ENCODE measurements at regions not wholly inside any gene's neighbourhood (a gene's known extent, or its start where the extent isn't known, plus 50 kb on each side); places are given as distances from the start of the nearest gene placed in this dataset.

DNA sequence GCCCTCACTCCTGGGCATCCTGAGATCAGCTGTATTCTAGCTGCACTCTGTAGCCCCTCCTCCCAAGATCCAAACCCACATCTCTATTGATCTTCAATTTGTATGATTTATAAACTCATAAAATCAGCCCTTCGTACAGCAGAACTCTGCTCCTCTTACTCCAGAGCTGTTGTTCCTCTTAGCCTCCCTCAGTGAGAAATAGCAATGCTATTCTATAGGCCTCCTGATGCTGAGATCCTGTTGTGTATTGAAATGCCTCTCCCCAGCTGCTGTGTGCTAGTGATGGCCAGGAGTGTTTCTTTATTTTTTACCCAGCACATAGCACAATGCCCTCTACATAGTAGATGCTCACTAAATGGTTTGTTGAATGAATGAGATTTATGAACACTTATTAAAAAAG is 320.5 kb upstream of the ADCY2 start:
- no peaks in the 10 kb centered on the region for H3K27me3 Mint-ChIP-seq (ENCODE audit: low read depth in 2 of 2)
- no peaks in the 10 kb centered on the region for H3K4me1 Mint-ChIP-seq
- H3K27ac Mint-ChIP-seq: no peak overlapping the region
- Histone ChIP-seq H3K27me3 (ENCODE audit: control insufficient read depth, insufficient read depth, low read length) (no peaks in the 10 kb centered on the region), H3K27ac (ENCODE audit: low read length) (no peak overlapping the region), H3K36me3 (ENCODE audit: control insufficient read depth, insufficient read depth, low read length) (no peaks in the 10 kb centered on the region), H3K4me1 (ENCODE audit: control insufficient read depth, insufficient read depth, low read length) (no peaks in the 10 kb centered on the region), H3K4me3 (ENCODE audit: low read length) (no peak overlapping the region), H3K9me3 (ENCODE audit: control insufficient read depth, insufficient read depth, low read length) (no peaks in the 10 kb centered on the region)
- intact Hi-C loops (cut with micrococcal nuclease): no loop called here
- H3K4me3 Mint-ChIP-seq: no peak overlapping the region
- ATAC-seq (no peak), DNase-seq (no peak)
- WGBS (ENCODE audit: insufficient coverage): 91% methylated on average over 1 of the region's 1 CpG
- no peaks in the 10 kb centered on the region for H3K36me3 Mint-ChIP-seq
- TF ChIP-seq, protein P1, sequence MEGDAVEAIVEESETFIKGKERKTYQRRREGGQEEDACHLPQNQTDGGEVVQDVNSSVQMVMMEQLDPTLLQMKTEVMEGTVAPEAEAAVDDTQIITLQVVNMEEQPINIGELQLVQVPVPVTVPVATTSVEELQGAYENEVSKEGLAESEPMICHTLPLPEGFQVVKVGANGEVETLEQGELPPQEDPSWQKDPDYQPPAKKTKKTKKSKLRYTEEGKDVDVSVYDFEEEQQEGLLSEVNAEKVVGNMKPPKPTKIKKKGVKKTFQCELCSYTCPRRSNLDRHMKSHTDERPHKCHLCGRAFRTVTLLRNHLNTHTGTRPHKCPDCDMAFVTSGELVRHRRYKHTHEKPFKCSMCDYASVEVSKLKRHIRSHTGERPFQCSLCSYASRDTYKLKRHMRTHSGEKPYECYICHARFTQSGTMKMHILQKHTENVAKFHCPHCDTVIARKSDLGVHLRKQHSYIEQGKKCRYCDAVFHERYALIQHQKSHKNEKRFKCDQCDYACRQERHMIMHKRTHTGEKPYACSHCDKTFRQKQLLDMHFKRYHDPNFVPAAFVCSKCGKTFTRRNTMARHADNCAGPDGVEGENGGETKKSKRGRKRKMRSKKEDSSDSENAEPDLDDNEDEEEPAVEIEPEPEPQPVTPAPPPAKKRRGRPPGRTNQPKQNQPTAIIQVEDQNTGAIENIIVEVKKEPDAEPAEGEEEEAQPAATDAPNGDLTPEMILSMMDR (IDR thresholded peaks at IDR 0.05): no peak
- peaks cover 3 to 5% of the 10 kb centered on the region in 2 donors for H3K9me3 Mint-ChIP-seq

DNA sequence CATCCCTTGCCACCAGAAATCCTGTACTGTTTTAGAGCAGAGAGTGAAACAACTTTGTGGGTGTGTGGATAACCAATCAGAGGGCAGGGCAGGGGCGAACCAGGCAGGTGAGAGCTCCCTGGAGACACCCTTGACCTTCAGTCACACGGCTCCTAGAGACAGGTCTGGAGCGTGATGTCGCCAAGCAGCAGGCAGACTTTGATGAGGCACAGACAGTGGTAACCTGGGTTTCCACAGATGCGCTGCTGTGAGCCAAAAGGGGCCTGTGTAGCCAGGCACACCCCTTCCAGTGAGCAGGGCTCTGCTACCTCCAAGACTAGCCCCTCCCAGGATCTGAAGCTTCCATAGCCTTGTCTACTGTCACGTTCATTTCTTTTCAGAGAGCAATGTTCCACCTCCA is 317.8 kb upstream of the ADCY2 start:
- no peak overlapping the region for H3K27ac ChIP-seq (ENCODE audit: low read length)
- no peaks in the 10 kb centered on the region for H3K9me3 ChIP-seq (ENCODE audit: control insufficient read depth, insufficient read depth, low read length)
- no peaks in the 10 kb centered on the region for H3K27me3 ChIP-seq (ENCODE audit: control insufficient read depth, insufficient read depth, low read length)
- Mint-ChIP-seq H3K4me3 (no peak overlapping the region), H3K4me1 (no peaks in the 10 kb centered on the region), H3K36me3 (no peaks in the 10 kb centered on the region), H3K9me3 (peaks cover 0 to 2% of the 10 kb centered on the region in 2 donors), H3K27ac (no peak overlapping the region), H3K27me3 (ENCODE audit: low read depth in 2 of 2) (no peaks in the 10 kb centered on the region)
- H3K4me1 ChIP-seq (ENCODE audit: control insufficient read depth, insufficient read depth, low read length): no peaks in the 10 kb centered on the region
- no peak overlapping the region for H3K4me3 ChIP-seq (ENCODE audit: low read length)
- DNase-seq (no peak), ATAC-seq (no peak)
- TF ChIP-seq, protein P1 (IDR thresholded peaks at IDR 0.05): no peak
- H3K36me3 ChIP-seq (ENCODE audit: control insufficient read depth, insufficient read depth, low read length): no peaks in the 10 kb centered on the region
- intact Hi-C loops (cut with micrococcal nuclease): no loop called here
- 65% methylated on average over 6 of the region's 6 CpGs for WGBS (ENCODE audit: insufficient coverage)

DNA sequence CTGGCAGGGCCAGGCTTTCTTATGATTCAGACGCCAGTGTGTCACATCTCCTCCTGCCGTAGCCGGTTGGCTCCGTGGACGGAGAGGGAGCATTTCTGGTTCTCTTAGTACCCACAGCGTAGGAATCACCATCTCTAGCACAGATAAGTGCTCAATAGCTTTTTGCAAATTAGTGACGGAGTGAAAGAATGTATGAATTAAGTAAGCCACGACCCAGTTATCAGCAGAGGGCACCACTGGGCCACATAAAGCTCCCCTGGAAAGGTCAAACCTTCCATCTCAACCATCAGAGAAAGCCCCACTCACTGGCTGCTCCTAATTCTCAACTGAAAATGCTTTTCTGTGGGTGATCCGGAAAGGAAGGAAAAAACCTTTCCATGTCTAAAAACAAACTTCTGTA is 317.0 kb upstream of the ADCY2 start:
- no peak for ATAC-seq
- TF ChIP-seq, protein P1 (IDR thresholded peaks at IDR 0.05): no peak
- DNase-seq: no peak
- Mint-ChIP-seq H3K36me3 (no peaks in the 10 kb centered on the region), H3K27me3 (ENCODE audit: low read depth in 2 of 2) (no peaks in the 10 kb centered on the region), H3K4me1 (no peaks in the 10 kb centered on the region), H3K4me3 (no peak overlapping the region), H3K9me3 (peaks cover 0 to 2% of the 10 kb centered on the region in 2 donors), H3K27ac (no peak overlapping the region)
- Histone ChIP-seq H3K27me3 (ENCODE audit: control insufficient read depth, insufficient read depth, low read length) (no peaks in the 10 kb centered on the region), H3K27ac (ENCODE audit: low read length) (no peak overlapping the region), H3K4me1 (ENCODE audit: control insufficient read depth, insufficient read depth, low read length) (no peaks in the 10 kb centered on the region), H3K36me3 (ENCODE audit: control insufficient read depth, insufficient read depth, low read length) (no peaks in the 10 kb centered on the region), H3K4me3 (ENCODE audit: low read length) (no peak overlapping the region), H3K9me3 (ENCODE audit: control insufficient read depth, insufficient read depth, low read length) (no peaks in the 10 kb centered on the region)
- WGBS (ENCODE audit: insufficient coverage): 70% methylated on average over 8 of the region's 9 CpGs
- intact Hi-C loops (cut with micrococcal nuclease): no loop called here

DNA sequence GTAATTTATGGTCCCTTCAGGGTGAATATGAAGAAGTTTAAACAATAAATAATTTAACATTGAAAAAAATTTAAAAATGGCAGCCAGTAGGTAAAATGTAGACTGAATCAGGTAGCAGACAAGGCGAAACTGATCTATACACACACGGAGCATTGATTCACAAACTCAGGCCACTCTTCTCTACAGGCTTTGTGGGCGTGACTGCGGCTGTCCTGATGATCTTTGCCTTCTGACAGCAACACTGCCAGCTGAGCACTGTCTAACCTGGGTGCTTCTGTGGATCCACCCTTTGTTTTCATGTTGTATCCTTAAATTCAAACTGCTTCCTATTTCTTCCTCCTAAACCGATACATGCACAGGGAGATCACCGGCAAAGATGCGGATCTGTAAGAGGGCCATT is 315.4 kb upstream of the ADCY2 start:
- Histone ChIP-seq H3K9me3 (ENCODE audit: control insufficient read depth, insufficient read depth, low read length) (no peaks in the 10 kb centered on the region), H3K4me1 (ENCODE audit: control insufficient read depth, insufficient read depth, low read length) (no peaks in the 10 kb centered on the region), H3K4me3 (ENCODE audit: low read length) (no peak overlapping the region), H3K36me3 (ENCODE audit: control insufficient read depth, insufficient read depth, low read length) (no peaks in the 10 kb centered on the region), H3K27me3 (ENCODE audit: control insufficient read depth, insufficient read depth, low read length) (no peaks in the 10 kb centered on the region), H3K27ac (ENCODE audit: low read length) (no peak overlapping the region)
- intact Hi-C loops (cut with micrococcal nuclease): no loop called here
- Mint-ChIP-seq H3K27ac (no peak overlapping the region), H3K4me3 (no peak overlapping the region), H3K4me1 (no peaks in the 10 kb centered on the region), H3K36me3 (no peaks in the 10 kb centered on the region), H3K9me3 (peaks cover 0 to 2% of the 10 kb centered on the region in 2 donors), H3K27me3 (ENCODE audit: low read depth in 2 of 2) (no peaks in the 10 kb centered on the region)
- 90% methylated on average over 7 of the region's 7 CpGs for WGBS (ENCODE audit: insufficient coverage)
- no peak for ATAC-seq
- TF ChIP-seq, protein P1 (IDR thresholded peaks at IDR 0.05): no peak
- DNase-seq: no peak
